GM21717 (cell line): ENCODE measurements at regions not wholly inside any gene's neighbourhood (a gene's known extent, or its start where the extent isn't known, plus 50 kb on each side); places are given as distances from the start of the nearest gene placed in this dataset.
"Not testable (repeated sequence)": the region's sequence is repeated elsewhere in the genome, so short reads cannot be mapped to it uniquely, and the experiment has no call there.

Source experiments
- ATAC-seq: cut with Tn5 transposase; IDR thresholded peaks from one replicate; pipeline ENCODE4 v1.9.1; 2021; ENCODE audit warnings: mild to moderate bottlenecking, moderate library complexity; ENCODE audit not compliant: unreplicated experiment

- ATAC-seq, result no peak
Measured at GRCh38 chr1:214715126-214715525, 112.1 kb downstream of the CENPF start.

DNA sequence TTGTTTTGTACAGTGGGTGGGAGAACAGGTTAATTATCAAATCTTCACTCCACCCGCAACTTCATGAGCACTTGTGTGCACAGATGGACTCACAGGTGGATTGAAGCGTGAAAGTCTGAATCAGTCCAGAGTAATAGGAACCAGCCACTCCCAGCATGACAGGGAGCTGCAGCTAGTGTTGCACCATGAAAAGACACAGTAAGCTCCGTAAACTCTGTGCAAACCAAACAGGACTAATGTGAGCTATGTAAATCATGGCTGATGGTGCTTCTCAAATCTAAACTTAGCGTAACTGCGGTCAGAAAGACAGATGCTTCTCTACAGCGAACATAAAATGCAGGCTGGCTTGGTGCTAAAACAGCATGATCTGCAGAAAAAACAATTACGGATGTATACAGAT, 114.4 kb downstream of the CENPF start:
- ATAC-seq, result no peak

DNA sequence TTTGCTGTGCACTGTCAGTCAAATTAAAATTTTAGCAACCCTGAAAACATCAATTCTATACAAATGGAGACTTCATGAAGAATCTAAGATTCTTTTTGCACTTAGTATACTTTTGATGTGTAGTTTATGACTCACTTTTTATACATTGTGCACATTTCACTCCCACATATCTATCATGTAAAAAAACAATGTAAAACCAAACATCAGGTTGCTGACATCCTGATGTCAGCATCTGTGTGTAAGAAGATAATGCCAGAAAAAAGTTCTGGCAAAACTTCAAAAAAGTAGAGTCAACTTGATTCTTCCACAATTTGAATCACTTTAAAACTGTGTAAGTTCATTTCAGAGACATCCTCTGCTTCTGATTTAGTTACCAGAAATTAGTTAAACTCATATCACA, 115.7 kb downstream of the CENPF start:
- no peak for ATAC-seq

GRCh38 chr1:214719207-214719606, 116.2 kb downstream of the CENPF start:
- no peak for ATAC-seq

DNA sequence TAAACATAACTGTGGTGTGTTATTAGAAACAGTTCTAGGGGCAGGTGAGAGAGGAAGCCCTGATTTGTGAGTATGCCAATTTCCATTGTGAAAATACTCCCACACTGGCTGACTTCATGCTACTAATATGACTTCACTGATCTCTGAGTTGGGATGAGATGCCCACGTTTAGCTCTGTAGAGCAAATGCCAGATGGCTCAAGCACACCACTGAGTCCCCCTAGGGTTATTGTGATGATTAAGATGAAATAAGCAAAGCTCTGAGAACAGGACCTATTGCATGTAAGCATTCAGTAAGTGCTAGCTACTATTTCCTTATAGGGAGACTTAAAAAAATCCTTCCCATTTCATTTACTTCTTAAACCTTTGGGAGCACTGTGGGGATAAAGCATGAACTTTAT, 117.6 kb downstream of the CENPF start:
- no peak for ATAC-seq

- ATAC-seq, result no peak
Measured at GRCh38 chr1:214727274-214727673, 124.3 kb downstream of the CENPF start.

- no peak for ATAC-seq
Measured at GRCh38 chr1:214739621-214740238, 136.7 kb downstream of the CENPF start.

- ATAC-seq, result no peak
Measured at GRCh38 chr1:214740471-214740870, 137.5 kb downstream of the CENPF start.

DNA sequence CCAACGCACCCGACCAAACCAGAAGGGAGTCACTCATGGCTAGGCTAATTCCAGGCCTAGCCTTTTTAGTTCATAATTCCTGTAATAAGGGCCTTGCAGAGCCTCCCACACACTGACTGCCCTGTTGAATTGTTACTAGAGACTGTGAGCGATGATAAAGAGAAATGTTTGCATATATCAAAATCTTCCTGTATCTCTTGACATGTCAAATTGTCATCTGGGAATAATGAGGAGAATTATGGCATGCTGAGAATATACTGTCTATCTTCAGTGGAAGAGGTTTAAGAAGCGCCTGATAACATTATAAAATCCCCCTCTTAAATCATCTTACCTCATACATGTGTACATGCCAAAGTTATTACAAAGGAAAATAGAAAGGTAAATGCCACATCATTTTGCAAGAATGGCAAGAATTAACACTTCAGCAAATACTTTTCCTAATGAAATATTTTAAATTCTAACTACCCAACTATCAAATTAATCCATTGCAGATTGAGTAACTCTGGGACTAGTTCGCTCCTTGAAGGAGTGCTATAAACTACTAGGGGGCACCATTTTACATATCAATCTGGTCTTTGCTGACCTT, 144.1 kb downstream of the CENPF start:
- ATAC-seq, result no peak

GRCh38 chr1:214753236-214753852, 150.3 kb downstream of the CENPF start:
- ATAC-seq, result no peak

GRCh38 chr1:214761030-214761429, 158.0 kb downstream of the CENPF start:
- ATAC-seq, result no peak

GRCh38 chr1:214762902-214763301, 159.9 kb downstream of the CENPF start:
- ATAC-seq, result no peak

- no peak for ATAC-seq
Measured at GRCh38 chr1:214764502-214764901, 161.5 kb downstream of the CENPF start.

DNA sequence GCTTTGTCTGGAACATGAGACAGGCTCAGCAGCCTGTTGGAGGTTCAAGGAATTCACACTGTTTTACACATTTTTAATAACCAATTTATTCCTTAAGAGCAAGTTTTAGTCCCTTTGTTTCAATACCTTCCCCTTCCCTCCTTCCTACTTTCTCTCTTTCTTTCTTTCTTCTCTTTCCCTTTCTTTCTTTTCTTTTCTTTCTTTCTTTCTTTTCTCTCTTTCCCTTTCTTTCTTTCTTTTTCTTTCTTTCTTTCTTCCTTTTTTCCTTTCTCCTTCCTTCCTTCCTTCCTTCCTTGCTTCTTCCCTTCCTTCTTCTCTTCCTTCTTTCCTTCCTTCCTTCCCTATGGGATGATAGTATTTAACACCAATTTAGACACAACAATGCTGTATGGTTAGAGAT, 164.2 kb downstream of the CENPF start:
- ATAC-seq, result no peak

- not testable (repeated sequence) for ATAC-seq
Measured at GRCh38 chr1:214769666-214770065, 166.7 kb downstream of the CENPF start.

DNA sequence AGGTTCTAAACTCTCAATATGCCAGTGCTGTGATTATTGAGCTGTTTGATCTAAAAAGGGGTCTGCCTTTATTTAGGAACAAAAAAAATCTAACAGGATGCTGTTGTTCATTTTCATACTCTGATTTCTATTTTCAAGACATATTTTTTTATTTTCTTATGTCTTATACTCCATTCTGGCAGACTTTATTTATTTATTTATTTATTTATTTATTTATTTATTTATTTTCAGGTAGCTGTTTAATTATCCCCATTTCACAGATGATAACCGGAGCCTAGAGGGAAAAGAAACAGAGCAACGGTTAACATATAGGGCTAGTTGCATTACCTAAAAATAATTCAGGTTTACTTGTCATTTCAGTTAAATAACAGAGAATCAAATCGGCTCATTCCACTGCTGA, 174.4 kb downstream of the CENPF start:
- no peak for ATAC-seq

- ATAC-seq, result no peak
Measured at GRCh38 chr1:214791961-214792360, 189.0 kb downstream of the CENPF start.

GRCh38 chr1:214792527-214793186, 189.7 kb downstream of the CENPF start:
- ATAC-seq, result no peak

GRCh38 chr1:214793708-214794107, 190.7 kb downstream of the CENPF start:
- no peak for ATAC-seq

DNA sequence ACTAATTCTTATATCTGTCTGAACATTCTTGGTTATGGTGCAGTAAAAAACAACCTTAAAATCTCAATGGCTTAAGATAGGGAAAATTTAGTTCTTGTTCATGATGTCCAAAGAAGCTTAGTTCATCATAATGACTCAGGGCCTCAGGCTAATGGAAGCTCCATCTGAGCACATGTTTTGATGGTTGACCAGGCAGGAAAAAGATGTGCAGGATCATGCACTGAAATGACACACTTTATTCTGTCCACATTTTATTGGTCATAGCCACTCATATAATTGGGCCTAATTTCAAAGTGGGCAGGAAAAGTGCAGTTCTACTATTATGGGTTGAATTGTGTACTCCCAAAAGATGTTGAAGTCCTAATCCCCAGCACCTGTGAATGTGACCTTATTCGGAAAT, 198.2 kb downstream of the CENPF start:
- no peak for ATAC-seq

DNA sequence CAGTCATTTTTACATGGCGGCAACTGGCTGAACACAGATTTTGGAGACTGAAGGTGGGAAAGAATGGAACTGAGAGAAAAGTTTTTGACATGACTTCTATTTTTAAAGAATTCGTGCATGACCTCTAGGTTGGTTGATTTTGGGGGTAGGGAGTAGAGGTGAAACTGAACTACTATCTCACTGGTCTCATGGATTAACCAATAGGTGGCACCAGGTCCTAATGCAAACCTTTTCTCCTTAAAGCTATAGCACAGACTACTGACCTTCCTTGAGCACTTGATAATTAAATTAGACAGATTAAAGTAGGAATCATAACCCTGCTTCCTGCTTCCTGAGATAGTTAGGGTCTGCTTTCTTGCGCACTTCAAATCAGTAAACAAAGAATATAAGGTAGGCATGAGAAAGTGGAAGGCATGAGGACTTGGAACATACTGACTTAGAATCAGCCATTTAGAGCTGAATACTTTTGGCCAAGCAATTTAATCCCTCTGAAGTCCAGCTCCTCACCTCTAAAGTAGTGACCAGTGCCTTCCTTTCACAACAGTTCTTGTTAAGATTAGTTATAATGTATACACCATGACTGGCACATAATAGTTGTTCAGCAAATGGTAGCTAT, 206.0 kb downstream of the CENPF start:
- no peak for ATAC-seq

- no peak for ATAC-seq
Measured at GRCh38 chr1:214816603-214817002, 213.6 kb downstream of the CENPF start.
